HepG2 (cell line): ENCODE measurements at regions not wholly inside any gene's neighbourhood (a gene's known extent, or its start where the extent isn't known, plus 50 kb on each side); places are given as distances from the start of the nearest gene placed in this dataset.

Experiments used
- ATAC-seq: fragments of 200-7000 bp; cut with Tn5 transposase; 3 replicates; pipeline ENCODE4 v1.9.1; 2020; ENCODE audit warnings: mild to moderate bottlenecking, moderate library complexity
- BruUV-seq: library from RNA; stranded (reverse); fragments of 400-500 nt; replicated peaks from 2 replicates; lab custom pipeline; 2021; lab: Mats Ljungman, UMichigan
- CTCF ChIA-PET: fragments of 300-600 bp; formaldehyde crosslinking; extraction: SDS; loops from one replicate; lab custom pipeline; 2021; ENCODE audit warnings: low total read pairs, inconsistent platforms, low intra/inter-chr PET ratio; lab: Yijun Ruan, JAX
- POLR2A ChIA-PET: fragments of 350-600 bp; sonication (Branson Sonifier 250); formaldehyde crosslinking; loops from one replicate; lab custom pipeline; 2020; ENCODE audit warnings: antibody characterized with exemption, inconsistent platforms; lab: Yijun Ruan, JAX
- DNase-seq: peaks from one replicate; pipeline ENCODE4 v3.0.0-alpha.2; 2015; ENCODE audit warnings: low spot score
- FAIRE-seq: peaks from 3 replicates; lab custom pipeline; 2011; peaks lifted over from hg19 to GRCh38; lab: Jason Lieb, UNC
- H2AFZ ChIP-seq: one replicate; pipeline ENCODE4 v1.6.1; 2011; ENCODE audit warnings: low read length, inconsistent platforms
- H3K27ac ChIP-seq: fragments of 300-600 bp; 3 replicates; pipeline ENCODE4 v1.8.0; 2011; ENCODE audit warnings: mixed run types, mild to moderate bottlenecking, mixed read lengths, low read length, inconsistent platforms; ENCODE audit not compliant: insufficient read depth; ENCODE audit errors: extremely low read length
- H3K27me3 ChIP-seq, 2 experiments: fragments of 200-600 bp in 1 of 2; 2 replicates in 1 of 2; 3 replicates in 1 of 2; pipeline versions ENCODE4 v1.6.0 to v1.8.0; 2011; ENCODE audit warnings: low read length in 2 of 2, mild to moderate bottlenecking in 2 of 2, moderate library complexity in 2 of 2, inconsistent platforms in 1 of 2; ENCODE audit not compliant: insufficient read depth in 2 of 2, control insufficient read depth in 1 of 2
- H3K36me3 ChIP-seq, 2 experiments: fragments of 200-600 bp in 1 of 2; replicated peaks in 1 of 2; 2 replicates in 1 of 2; 3 replicates in 1 of 2; pipeline versions ENCODE4 v1.5.1 to v1.8.0; 2011; ENCODE audit warnings: low read length in 2 of 2, inconsistent platforms in 1 of 2; ENCODE audit not compliant: insufficient read depth in 2 of 2, control insufficient read depth in 1 of 2
- H3K4me1 ChIP-seq: 2 replicates; pipeline ENCODE4 v1.5.1; 2012; ENCODE audit warnings: low read length, inconsistent platforms; ENCODE audit not compliant: insufficient read depth
- H3K4me2 ChIP-seq: 2 replicates; pipeline ENCODE4 v1.6.0; 2011; ENCODE audit warnings: low read depth, low read length, inconsistent platforms
- H3K4me3 ChIP-seq, 3 experiments: fragments of 200-600 bp in 1 of 3; sonication (generic), shearing (Covaris generic) in 1 of 3; replicated peaks in 1 of 3; 2 replicates each; pipeline ENCODE4 v1.5.1; 2011 to 2016; ENCODE audit warnings: low read length in 3 of 3, inconsistent platforms in 2 of 3, low read depth in 2 of 3, mild to moderate bottlenecking in 2 of 3, control low read depth in 1 of 3, mixed read lengths in 1 of 3; ENCODE audit not compliant: insufficient read depth in 1 of 3
- H3K79me2 ChIP-seq: one replicate; pipeline ENCODE4 v1.6.1; 2011; ENCODE audit warnings: low read length, inconsistent platforms; ENCODE audit not compliant: insufficient read depth
- H3K9ac ChIP-seq: 2 replicates; pipeline ENCODE4 v1.6.0; 2011; ENCODE audit warnings: mild to moderate bottlenecking, low read depth, low read length, inconsistent platforms; ENCODE audit not compliant: insufficient read depth
- H3K9me3 ChIP-seq: 2 replicates; pipeline ENCODE4 v1.5.1; 2012; ENCODE audit warnings: mild to moderate bottlenecking, low read length
- H4K20me1 ChIP-seq: 2 replicates; pipeline ENCODE4 v1.6.0; 2011; ENCODE audit warnings: inconsistent platforms, mild to moderate bottlenecking, low read length, moderate library complexity; ENCODE audit not compliant: insufficient read depth
- ESRRA ChIP-seq: sonication (generic); formaldehyde crosslinking; IDR thresholded peaks from 2 replicates; pipeline ENCODE4 v1.5.1; 2020; ENCODE audit warnings: mild to moderate bottlenecking, low read depth, missing genetic modification reagents
- HHEX ChIP-seq: IDR thresholded peaks from 2 replicates; pipeline ENCODE4 v1.6.1; 2016; ENCODE audit warnings: control low read depth
- NFE2L1 ChIP-seq: sonication (generic); formaldehyde crosslinking; IDR thresholded peaks from 2 replicates; pipeline ENCODE4 v1.4.0; 2020; ENCODE audit warnings: missing genetic modification reagents, mild to moderate bottlenecking, borderline replicate concordance
- NFRKB ChIP-seq: fragments of 450-650 bp; IDR thresholded peaks from 2 replicates; pipeline ENCODE4 v1.6.1; 2017
- ZBTB20 ChIP-seq: sonication (generic); formaldehyde crosslinking; IDR thresholded peaks from 2 replicates; pipeline ENCODE4 v1.8.1; 2023; ENCODE audit warnings: missing genetic modification reagents, low read depth, mild to moderate bottlenecking, borderline replicate concordance
- ZFP82 ChIP-seq: sonication (generic); formaldehyde crosslinking; IDR thresholded peaks from 2 replicates; pipeline ENCODE4 v1.5.1; 2020; ENCODE audit warnings: mild to moderate bottlenecking, missing genetic modification reagents, borderline replicate concordance
- ZKSCAN1 ChIP-seq: fragments of 150-350 bp; IDR thresholded peaks from 2 replicates; pipeline ENCODE4 v1.6.1; 2014; ENCODE audit warnings: low read length
- ZNF10 ChIP-seq: sonication (generic); formaldehyde crosslinking; IDR thresholded peaks from 2 replicates; pipeline ENCODE4 v1.4.0; 2020; ENCODE audit warnings: mild to moderate bottlenecking, low read depth, missing genetic modification reagents, borderline replicate concordance
- ZNF256 ChIP-seq: sonication (generic); formaldehyde crosslinking; conservative IDR thresholded peaks from 2 replicates; pipeline ENCODE4 v1.4.0; 2020; ENCODE audit warnings: missing genetic modification reagents
- WGBS: methylation state at CpG from one replicate; pipeline ENCODE4 v1.1.6; 2017; ENCODE audit warnings: low lambda C conversion rate; 5-methylcytosine and 5-hydroxymethylcytosine counted together
- in situ Hi-C: cut with HindIII; loops from 2 replicates; pipeline ENCODE4 v1.10.0; 2017; ENCODE audit warnings: low pct_unique_long_range_greater_than_20kb; ENCODE audit not compliant: extremely low pct_ligation_motif_present
- intact Hi-C: fragments of 100-400 bp; cut with micrococcal nuclease; formaldehyde crosslinking; loops from one replicate; pipeline ENCODE4 v1.10.0; 2022; ENCODE audit not compliant: unreplicated experiment
- TF ChIP-seq, protein P1 (sequence below): IDR thresholded peaks from 2 replicates; pipeline ENCODE4 v1.6.1; 2012; ENCODE audit warnings: low read depth, low read length, improper control_type of control experiment
- TF ChIP-seq, protein P2 (sequence below): sonication (generic); formaldehyde crosslinking; IDR thresholded peaks from 2 replicates; pipeline ENCODE4 v1.8.0; 2022; ENCODE audit warnings: mild to moderate bottlenecking, missing genetic modification reagents, moderate library complexity

DNA sequence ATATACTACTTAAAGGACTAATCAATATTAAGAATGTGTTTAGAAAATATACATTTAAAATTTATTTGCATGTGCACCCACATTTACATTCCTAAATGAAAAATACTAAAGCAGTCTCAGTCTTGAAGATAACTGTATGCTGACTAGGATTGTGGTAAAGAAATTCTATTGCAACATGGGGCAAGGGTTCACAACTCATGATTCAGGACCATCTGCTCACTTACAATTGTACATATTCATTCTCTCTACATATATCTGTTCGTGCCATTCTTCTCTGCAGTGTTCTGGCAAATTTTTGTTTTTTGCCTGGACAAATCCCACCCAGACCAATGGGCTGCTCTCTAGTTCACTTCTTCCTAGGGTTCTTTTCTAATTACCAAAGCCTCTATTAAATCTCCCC, 417.2 kb upstream of the NOVA1 start:
- DNase-seq (no peak), FAIRE-seq (no peak), ATAC-seq (no peak)
- H2AFZ ChIP-seq, result no peak overlapping the region
- H3K9ac ChIP-seq, result no peak overlapping the region
- no peak overlapping the region for H3K27ac ChIP-seq
- peaks cover 90% of the 10 kb centered on the region for H3K9me3 ChIP-seq
- no peak for TF ChIP-seq ESRRA (CRISPR knock-in tag)
- TF ChIP-seq, protein P1, sequence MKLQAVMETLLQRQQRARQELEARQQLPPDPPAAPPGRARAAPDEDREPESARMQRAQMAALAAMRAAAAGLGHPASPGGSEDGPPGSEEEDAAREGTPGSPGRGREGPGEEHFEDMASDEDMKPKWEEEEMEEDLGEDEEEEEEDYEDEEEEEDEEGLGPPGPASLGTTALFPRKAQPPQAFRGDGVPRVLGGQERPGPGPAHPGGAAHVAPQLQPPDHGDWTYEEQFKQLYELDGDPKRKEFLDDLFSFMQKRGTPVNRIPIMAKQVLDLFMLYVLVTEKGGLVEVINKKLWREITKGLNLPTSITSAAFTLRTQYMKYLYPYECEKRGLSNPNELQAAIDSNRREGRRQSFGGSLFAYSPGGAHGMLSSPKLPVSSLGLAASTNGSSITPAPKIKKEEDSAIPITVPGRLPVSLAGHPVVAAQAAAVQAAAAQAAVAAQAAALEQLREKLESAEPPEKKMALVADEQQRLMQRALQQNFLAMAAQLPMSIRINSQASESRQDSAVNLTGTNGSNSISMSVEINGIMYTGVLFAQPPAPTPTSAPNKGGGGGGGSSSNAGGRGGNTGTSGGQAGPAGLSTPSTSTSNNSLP, result no peak
- no peak for TF ChIP-seq ZBTB20 (CRISPR knock-in tag)
- no peak for TF ChIP-seq ZNF256 (CRISPR knock-in tag)
- TF ChIP-seq ZNF10 (CRISPR knock-in tag), result no peak
- no peak for TF ChIP-seq ZKSCAN1
- TF ChIP-seq ZFP82 (CRISPR knock-in tag), result no peak
- no peak for TF ChIP-seq HHEX
- TF ChIP-seq, protein P2, sequence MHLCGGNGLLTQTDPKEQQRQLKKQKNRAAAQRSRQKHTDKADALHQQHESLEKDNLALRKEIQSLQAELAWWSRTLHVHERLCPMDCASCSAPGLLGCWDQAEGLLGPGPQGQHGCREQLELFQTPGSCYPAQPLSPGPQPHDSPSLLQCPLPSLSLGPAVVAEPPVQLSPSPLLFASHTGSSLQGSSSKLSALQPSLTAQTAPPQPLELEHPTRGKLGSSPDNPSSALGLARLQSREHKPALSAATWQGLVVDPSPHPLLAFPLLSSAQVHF, result no peak
- TF ChIP-seq NFE2L1 (CRISPR knock-in tag), result no peak
- no peak for TF ChIP-seq NFRKB
- WGBS, result 5% methylated on average over 1 of the region's 1 CpG
- no TSS peak for BruUV-seq
- H3K36me3 ChIP-seq, result no peaks in the 10 kb centered on the region
- in situ Hi-C loops (no loop called here), intact Hi-C loops (no loop called here)
- no peak overlapping the region for H3K4me3 ChIP-seq
- H3K79me2 ChIP-seq, result no peaks in the 10 kb centered on the region
- H3K27me3 ChIP-seq, result no peaks in the 10 kb centered on the region
- CTCF ChIA-PET, result no interaction called here
- H3K4me1 ChIP-seq, result no peaks in the 10 kb centered on the region
- no peak overlapping the region for H3K4me2 ChIP-seq
- POLR2A ChIA-PET, result no interaction called here
- H4K20me1 ChIP-seq, result no peaks in the 10 kb centered on the region
